ENCODE measurements at regions not wholly inside any gene's neighbourhood (a gene's known extent, or its start where the extent isn't known, plus 50 kb on each side); places are given as distances from the start of the nearest gene placed in this dataset.
"Not testable (repeated sequence)": the region's sequence is repeated elsewhere in the genome, so short reads cannot be mapped to it uniquely, and the experiment has no call there.

DNA sequence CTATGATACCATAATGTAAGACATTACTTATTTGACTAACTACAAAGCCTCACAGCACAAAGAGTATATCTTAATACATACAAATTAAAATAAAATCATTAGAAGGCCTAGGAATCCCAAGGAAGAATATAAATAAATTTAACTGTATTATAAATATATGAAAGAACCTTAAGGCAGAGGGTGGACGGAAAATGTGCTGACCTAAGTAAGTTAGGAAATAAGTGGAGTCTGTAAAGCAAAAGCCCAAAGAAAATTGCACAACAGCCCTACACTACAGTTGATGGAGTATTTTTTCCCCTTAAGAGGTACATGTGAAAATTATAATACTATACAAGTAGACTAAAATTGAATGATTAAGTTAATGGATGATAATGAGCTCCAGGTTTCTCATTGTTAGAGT is 710.1 kb downstream of the NR4A2 start:
- DNase-seq (ENCODE audit: insufficient read length, low spot score) (no peak), FAIRE-seq (no peak)

DNA sequence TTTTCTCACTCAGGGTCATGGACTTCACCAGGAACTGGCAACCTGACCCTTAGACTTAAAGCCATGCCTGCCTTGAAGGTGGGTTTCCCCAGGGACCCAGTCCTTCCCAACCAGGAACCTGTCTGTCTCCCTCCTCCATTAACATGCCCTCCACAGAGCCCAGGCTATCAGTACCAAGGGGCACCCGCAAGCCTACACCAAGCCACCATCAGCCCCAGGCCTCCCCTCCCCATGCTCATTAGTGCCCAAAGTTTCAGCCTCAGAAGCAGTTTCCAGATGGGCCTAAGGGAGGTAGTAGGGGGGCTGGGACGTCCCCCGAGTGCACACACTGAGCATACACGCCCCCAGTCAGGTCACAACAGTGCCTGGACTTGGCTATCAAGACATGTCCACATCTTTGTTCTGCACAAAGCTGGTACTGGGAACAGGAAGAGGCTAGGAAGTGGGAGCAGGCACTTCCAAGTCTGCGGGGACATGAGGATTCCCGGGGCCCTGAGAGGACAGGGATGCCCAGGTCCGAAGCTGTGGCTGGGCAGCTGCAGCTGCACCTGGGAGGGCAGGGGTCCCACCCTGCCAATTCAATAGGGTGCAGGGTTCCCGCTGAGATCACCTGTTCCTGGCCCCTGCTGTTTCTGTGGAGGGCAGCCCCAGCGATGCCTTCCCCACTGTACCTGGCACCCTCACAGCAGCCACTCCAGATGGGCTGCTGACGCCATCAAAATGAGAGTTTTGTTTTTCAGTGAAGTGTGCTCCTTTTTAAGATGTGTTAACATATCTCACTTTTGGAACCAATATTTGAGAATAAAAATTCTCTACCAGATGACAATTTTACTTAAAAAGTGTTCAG is 731.4 kb downstream of the NR4A2 start:
- FAIRE-seq (no peak), DNase-seq (ENCODE audit: insufficient read length, low spot score) (no peak)

DNA sequence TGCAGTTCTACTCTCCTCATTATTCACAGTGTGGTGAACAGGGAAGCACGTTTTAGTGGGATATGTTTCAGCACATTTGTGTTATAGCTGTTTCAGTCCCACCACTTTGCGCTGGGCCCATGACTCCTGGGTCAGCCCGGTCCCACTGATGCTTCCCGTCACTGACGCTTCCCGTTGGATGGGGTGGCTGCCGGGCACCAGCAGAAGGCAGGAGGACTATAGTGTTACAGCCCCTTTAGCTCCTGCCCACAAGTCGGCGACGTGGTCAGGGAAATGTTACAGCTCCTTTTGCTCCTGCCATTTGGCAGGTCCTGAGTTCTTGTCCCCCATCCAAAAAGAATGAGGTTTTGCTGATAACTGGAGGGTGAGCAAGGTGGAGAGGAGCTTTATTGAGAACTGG is 732.2 kb downstream of the NR4A2 start:
- DNase-seq (ENCODE audit: insufficient read length, low spot score) = no peak
- no peak for FAIRE-seq

DNA sequence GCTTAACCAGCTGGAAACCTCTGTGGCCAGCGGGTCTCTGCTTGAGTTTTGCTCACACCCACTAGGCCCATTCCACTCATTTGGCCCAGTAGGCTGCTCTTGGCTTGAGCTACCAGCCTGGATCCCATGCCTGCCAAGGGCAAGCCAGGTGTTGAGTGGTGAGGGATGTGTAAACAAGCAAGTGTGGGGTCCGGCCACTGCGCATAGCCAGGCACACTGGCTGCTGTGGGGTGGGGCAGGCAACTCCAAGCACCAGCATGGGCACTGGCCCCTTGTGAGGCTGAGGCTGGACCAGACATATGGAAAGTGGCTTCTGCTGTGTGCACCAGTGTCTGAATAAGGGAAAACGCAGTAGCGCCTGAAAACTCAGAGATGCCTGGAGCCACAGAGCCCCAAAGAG is 732.7 kb downstream of the NR4A2 start:
- DNase-seq (ENCODE audit: insufficient read length, low spot score) (no peak), FAIRE-seq (no peak)

DNA sequence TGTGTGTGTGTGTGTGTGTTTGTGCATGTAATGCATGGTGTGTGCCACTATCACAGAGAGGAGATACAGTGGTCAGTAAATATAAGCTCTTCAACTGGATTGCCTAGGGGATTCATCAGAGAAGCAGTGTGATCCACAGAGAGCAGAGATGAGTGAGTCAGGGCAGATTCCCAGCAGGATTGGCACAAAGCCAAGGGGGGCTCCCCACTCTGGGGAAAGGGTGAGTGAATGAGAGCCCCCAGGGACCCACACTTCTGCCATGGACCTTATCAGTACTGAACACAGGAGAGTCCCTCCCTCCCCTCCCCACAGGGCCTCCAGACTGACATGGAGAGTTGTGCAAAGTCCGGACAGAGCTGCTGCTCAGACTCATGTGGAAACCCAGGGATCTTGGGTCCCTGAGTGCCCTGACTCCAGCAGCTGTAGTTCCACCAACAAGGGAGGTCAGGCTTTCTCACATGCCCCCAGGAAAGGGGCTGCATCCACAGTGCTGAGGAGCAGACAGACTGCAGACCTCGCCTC is 748.8 kb downstream of the NR4A2 start:
- DNase-seq (ENCODE audit: insufficient read length, low spot score) (no peak), FAIRE-seq (no peak)

DNA sequence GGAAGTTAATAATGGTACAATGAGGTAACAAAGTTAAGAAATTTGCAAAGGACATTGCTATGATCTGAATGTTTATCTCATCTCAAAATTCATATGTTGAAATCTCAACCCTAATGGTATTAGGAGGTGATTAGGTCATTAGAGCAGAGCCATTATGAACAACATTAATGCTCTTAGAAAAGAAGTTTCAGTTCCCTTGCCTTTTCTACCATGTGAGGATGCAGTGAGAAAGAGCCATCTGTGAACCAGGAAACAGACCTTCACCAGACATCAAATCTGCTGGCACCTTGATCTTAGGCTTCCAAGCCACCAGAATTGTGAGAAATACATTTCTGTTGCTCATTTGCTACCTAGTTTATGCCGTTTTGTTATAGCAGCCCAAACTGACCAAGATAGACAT is 757.6 kb downstream of the NR4A2 start:
- DNase-seq (ENCODE audit: insufficient read length, low spot score) (no peak), FAIRE-seq (no peak)

DNA sequence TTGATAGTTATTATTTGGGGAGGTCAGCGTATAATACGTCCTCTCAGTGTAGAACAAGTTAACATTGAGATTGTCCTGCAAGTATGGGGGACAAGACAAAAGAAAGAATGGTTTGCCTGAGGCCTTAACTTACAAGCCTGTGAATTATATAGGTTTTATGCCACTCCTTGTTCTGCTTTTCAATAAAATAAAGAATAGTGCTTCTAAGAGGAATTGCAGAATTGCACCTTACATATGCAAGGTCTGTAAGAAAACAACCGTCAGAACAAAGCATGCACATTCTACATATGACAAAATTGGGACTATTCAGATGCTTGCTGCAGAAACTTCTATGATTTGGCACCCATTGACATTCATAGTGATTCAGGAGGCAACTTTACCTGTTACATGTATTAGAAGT is 785.0 kb downstream of the NR4A2 start:
- no peak for FAIRE-seq

DNA sequence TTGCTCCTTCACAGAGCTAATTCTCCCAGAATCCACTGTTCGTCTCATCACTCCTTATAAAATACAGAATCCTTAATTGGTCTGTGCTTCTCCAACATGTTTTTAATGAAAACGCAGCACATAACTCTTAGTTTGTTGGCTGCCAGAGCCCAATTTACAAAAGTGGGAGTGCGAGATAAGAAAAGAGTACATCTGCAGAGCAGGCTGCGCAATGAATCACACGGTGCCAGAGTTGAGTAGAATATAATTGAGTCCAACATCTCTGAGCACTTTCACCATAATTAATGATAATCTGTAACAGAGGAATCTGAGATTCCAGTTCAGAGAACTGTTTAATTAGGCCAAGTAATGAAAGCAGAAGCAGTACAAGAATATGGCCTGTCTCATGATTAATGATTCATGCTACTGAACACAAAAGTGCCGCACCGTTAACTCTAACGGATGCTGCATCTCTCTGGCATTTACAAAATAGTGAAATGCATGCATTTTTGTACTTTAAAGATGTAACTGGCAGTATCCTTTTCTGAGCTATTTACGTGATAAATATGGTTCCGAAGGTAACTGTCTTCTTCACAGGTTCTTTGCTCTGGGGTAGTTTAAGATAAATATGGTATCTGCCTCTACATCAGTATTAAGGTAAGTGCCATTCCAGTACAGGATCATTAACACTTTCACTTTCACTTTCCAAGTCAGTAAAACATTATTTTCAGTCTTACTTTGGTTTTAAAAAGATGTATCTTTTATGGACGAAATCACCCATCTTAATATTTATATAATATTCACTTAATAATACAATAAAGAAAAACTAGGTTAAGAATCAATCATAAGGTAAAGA is 785.6 kb downstream of the NR4A2 start:
- peak; percentile 2 for DNase-seq (ENCODE audit: insufficient read length, low spot score)
- no peak for FAIRE-seq

More for the DNA sequence above, 785.0 kb downstream of the NR4A2 start:
- DNase-seq (ENCODE audit: insufficient read length, low spot score) = no peak

DNA sequence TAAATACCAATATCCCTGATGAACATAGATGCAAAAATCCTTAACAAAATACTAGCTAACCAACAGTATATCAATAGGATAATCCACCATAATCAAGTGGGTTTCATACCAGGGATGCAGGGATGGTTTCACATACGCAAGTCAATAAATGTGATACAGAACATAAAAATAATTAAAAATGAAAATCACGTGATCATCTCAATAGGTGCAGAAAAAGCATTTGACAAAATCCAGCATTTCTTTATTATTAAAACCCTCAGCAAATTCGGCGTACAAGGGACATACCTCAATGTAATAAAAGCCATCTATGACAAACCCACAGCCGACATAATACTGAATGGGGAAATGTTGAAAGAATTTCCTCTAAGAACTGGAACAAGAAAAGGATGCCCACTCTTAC is 793.5 kb downstream of the NR4A2 start:
- FAIRE-seq; DNase-seq (ENCODE audit: insufficient read length, low spot score): not testable (repeated sequence)

DNA sequence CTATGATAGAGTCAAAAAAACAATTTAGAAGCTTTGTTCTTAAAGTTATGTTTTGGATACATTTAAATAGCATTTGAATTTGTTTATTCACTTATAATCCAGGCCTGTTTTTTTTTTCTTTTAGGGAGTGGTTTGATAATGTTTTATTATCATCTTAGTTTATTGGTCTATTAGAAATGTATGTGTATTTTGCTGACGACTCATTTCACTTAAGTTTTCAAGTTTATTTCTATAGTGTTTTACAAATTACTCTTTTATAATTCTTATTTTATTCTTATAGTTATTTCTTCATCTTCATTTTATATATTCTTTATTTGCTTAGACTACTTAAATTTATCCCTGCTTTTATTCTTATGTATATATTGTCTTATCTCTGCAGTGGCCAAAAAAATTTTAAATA is 804.5 kb downstream of the NR4A2 start:
- FAIRE-seq (no peak), DNase-seq (ENCODE audit: insufficient read length, low spot score) (no peak)

DNA sequence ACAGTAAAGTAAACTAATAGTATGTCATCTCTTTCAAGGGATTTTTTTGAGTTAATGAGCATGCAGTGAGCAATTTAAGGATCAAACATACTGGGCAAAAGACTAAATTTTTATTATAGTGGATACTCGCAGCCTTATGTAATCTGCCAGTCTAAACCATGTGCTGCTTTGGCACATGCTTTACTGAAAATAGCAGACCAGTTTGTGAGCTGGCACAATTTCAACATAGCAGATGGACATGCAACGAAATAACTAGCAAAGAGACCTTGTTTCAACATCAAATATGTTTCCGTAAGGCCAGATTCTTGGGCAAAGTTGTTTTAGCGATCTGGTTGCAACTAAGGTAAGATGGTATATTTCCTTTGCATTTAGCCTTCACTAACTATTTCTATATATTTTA is 807.3 kb downstream of the NR4A2 start:
- no peak for DNase-seq (ENCODE audit: insufficient read length, low spot score)
- FAIRE-seq = no peak

DNA sequence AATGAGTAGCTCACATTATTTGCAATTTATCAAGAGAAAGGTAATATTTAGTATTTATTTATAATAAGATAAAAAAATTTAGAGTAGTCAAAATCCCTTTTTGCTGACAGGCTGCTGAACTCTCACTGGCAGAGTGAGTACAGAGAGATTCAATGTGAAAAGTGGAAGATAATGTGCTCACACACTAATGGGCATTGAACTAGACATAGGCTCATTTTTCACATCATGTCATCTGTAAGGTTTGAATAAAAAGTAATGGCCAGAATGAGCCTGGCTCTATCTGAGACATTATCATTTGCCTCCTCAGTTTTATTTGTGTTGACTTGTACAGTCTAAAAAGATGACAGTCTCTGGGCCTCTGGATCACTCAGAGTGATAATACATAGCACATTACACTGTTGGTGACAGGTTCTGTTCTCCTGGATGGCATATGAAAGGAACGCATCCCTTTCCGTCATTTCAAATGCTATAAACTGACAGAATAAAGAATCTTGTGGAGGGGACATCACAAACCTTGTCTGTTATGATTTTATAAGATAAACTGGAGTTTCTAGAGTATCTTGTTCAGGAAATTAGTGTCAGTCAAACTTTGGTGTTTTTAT is 812.9 kb downstream of the NR4A2 start:
- no peak for DNase-seq (ENCODE audit: insufficient read length, low spot score)
- no peak for FAIRE-seq

DNA sequence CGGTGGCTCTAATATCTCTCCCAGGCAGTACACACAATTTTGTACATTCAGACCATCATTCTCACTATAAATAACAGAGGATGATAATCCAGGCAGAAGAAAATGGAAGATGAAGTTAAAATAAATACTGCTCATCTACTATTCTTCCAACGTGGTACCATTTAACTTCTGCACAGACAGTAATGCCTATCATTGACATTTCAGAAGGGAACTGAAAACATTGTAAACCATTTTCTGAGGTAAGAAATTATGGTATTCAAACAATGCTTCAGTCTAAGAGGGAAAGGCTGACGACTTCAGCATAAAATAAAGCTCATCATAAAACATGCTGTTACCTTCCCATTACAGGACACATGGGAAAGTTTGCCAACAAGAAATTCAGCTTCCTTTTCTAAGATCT is 814.4 kb downstream of the NR4A2 start:
- no peak for FAIRE-seq
- DNase-seq (ENCODE audit: insufficient read length, low spot score) = no peak

DNA sequence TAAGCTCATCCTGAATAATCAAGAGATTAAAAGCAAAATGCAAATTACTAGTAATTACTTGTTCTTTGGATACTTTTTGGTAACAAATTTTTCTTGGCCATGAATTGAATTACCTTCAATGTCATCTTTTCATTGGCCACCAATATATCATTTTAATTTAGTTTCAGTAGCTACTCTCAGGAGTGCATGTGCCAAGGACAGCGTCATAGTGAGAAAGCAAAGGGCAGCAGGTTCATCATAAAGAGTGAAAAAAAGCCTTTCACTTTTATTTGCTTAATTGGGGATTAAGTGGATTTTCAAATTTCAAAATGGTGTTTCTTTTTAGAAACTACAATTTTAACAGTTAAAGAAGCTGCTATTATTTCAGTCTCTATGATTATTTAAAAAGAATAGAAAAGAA is 815.2 kb downstream of the NR4A2 start:
- DNase-seq (ENCODE audit: insufficient read length, low spot score) (no peak), FAIRE-seq (no peak)

DNA sequence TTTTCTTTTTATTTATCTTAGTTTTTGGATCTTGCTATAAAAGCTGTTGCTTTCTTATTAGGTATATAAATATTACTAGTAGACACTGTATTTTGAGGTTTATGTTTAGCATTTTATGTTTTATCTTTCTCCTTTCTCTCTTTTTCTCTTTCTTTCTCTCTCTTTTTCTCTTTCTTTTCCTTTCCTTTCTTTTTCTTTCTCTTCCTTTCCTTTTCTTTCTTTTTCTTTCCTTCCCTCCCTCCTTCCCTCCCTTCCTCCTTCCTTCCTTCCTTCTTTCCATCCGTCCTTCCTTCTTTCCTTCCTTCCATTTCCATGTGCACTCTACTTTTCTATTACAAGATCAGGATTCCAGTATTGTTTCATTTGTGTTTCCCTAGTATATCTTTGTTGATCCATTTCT is 814.8 kb downstream of the KCNJ3 start:
- FAIRE-seq (no peak), DNase-seq (ENCODE audit: insufficient read length, low spot score) (no peak)

DNA sequence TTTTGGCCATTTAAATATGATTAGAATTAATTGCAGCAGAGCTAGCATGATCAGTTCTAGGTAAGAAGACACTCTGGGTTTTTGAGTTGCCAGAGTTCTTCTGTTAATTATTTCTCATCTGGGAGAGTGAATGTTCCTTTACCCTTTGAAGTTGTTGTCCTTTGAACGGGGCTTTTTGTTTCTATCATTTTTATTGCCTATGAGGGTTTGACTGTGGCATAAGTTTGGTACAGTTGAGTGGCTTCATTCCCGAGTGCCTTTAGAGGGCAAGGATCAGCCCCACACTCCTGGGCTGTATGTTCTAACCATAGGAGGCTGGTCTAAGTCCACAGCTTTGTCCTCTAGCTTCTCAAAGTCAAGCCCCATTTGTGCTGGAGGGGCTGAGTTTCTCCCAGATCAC is 804.3 kb downstream of the KCNJ3 start:
- FAIRE-seq = no peak

DNA sequence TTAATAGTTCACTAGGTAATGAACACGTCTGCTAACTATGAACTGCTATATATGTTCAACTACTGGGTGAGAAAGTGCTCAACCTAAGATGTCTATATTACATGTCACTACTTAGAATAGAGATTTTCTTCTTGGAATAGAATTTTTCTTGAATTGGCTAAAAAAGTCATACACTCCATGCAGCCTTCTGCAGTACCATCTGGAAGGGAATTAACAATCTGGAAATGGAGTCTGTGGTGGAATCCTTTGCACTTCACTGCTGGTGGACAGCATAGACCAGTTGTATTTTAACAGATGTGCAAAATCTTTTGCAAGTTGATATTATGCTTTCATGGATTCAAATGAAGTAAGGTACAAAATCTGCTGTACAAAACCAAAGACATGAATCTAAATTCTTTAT is 799.6 kb downstream of the KCNJ3 start:
- DNase-seq (ENCODE audit: insufficient read length, low spot score) = no peak
- no peak for FAIRE-seq

More for the DNA sequence above, 804.3 kb downstream of the KCNJ3 start:
- DNase-seq (ENCODE audit: insufficient read length, low spot score) = no peak

DNA sequence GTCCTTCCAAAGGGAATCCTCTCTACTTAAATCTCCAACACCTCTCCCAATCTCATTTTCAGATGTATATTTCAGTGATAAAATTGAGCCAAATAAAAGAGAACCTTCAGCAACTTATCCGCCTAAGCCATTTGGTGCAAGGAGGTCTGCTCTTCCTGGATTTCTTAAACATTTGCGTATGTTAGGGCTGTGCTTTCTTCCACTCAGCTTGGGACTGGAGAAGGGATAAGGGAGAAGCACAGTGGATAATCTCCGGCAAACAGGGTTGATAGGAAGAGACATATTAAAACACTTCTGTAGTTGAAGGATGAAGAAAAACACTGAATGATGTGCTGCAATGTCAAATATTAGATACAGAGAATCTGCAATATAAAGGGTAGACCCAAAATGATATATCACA is 796.2 kb downstream of the KCNJ3 start:
- DNase-seq (ENCODE audit: insufficient read length, low spot score) = no peak
- no peak for FAIRE-seq

DNA sequence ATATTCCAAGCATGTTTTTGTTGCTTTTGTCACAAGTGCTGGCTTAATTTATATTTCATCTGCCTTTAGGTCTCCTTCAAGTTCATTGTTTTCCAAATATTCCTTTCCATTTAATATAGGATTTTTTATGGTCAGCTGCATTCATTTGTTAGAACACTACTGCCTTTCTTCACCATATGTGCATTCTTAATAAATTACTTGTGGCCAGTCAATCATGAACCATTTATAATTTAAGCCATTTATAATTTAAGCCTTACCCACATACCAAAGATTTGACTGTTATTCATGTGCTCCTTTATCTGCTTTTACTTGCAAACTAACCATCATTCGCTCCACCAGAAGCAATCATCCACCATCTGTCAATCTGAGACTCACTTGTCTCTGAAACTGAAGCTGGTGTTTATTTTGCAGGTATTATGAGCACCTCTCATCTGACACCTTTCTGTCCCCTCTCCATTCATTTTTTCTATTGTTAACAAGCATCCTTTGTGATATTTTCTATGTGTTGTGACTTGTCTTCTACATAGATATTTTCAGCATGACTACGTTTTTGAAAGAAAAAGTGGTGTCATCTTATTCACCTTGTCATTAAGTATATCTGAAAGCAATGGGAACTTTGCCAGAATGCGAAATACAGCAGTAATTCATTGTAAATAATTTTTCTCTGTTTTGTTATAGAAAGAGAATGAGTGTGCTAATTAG is 786.8 kb downstream of the KCNJ3 start:
- DNase-seq (ENCODE audit: insufficient read length, low spot score) = no peak
- no peak for FAIRE-seq

DNA sequence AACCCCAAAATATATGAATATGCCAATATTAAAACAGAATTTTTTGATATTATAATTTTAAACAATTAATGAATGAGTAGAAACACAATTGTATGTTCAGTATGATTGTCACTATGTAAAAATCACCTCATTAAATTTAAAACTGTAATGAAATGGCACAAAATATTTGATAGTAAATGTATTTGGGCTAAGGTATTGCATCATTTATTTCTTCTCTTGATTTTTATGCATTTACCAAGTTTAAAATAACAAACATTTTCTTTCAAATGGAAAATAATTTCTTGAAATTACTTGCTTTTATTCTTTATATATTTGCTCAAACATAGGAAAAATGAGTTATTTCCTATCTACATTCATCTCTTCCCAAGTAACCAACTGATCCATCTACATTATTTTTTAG is 782.6 kb downstream of the KCNJ3 start:
- no peak for DNase-seq (ENCODE audit: insufficient read length, low spot score)
- no peak for FAIRE-seq

DNA sequence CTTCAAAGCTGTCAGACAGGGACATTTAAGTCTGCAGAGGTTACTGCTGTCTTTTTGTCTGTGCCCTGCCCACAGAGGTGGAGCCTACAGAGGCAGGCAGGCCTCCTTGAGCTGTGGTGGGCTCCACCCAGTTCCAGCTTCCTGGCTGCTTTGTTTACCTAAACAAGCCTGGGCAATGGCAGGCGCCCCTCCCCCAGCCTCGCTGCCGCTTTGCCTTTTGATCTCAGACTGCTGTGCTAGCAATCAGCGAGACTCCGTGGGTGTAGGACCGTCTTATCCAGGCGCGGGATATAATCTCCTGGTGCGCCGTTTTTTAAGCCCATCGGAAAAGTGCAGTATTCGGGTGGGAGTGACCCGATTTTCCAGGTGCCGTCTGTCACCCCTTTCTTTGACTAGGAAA is 773.5 kb downstream of the KCNJ3 start:
- not testable (repeated sequence) for FAIRE-seq; DNase-seq (ENCODE audit: insufficient read length, low spot score)
